ENCODE measurements at regions not wholly inside any gene's neighbourhood (a gene's known extent, or its start where the extent isn't known, plus 50 kb on each side); places are given as distances from the start of the nearest gene placed in this dataset.

DNA sequence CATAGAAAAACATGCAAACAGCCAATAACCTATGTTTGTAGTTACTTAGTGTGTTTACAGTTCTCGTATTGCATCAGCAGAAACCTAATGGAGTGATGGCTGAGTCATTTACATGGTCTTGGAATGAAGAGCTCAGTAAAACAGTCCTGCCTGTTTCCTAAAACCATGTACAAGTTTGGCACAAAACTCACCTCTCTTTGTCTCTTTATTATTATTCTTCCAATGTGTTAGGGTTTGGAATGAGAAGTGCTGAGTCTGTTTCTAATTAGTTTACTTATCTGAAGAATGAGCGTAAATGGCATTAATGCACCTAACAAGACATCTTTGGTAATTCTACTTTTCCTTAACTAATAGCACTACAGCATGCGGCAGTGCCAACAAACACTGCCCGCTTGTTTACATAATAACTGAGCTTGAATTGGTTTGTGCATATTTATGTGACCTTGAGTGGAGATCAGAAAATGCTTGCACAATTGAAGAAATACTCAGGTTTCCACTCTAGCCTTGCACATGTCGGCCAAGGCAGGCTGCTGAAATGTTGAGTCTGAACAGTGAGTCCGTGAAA, 385.4 kb upstream of the SEMA6D start:
- 80% methylated on average over 1 of the region's 6 CpGs for WGBS (ENCODE audit: insufficient coverage)
- Mint-ChIP-seq H3K9me3 (ENCODE audit: insufficient read depth) (peaks cover 2% of the 10 kb centered on the region), H3K27me3 (no peaks in the 10 kb centered on the region), H3K27ac (no peak overlapping the region), H3K4me1 (no peaks in the 10 kb centered on the region), H3K4me3 (no peak overlapping the region)
- Histone ChIP-seq H4K20me1 (ENCODE audit: control insufficient read depth, insufficient read depth, low read length, poor library complexity, severe bottlenecking) (no peaks in the 10 kb centered on the region), H3K27ac (ENCODE audit: low read length in 2 of 2) (no peak overlapping the region), H3K9ac (ENCODE audit: low read length) (no peak overlapping the region), H3K4me3 (ENCODE audit: control extremely low read depth in 1 of 5, extremely low read depth in 1 of 5, insufficient read depth in 1 of 5, low read depth in 2 of 5, low read length in 4 of 5) (no peak overlapping the region), H3K9me3 (ENCODE audit: control extremely low read depth in 1 of 3, control insufficient read depth in 2 of 3, insufficient read depth in 1 of 3, low read length in 2 of 3) (no peaks in the 10 kb centered on the region), H2AFZ (ENCODE audit: insufficient read depth, low read depth, low read length, poor library complexity, severe bottlenecking) (no peak overlapping the region), H3K79me2 (ENCODE audit: control insufficient read depth, insufficient read depth, low read length) (no peaks in the 10 kb centered on the region), H3K4me1 (ENCODE audit: control insufficient read depth in 2 of 2, insufficient read depth in 2 of 2, low read length in 2 of 2) (no peaks in the 10 kb centered on the region), H3K36me3 (replicated peaks in 1 of 2; ENCODE audit: control extremely low read depth in 1 of 2, control insufficient read depth in 1 of 2, extremely low read depth in 1 of 2, insufficient read depth in 2 of 2, low read length in 1 of 2) (no peaks in the 10 kb centered on the region), H3K4me2 (replicated peaks; ENCODE audit: low read depth, low read length, poor library complexity, severe bottlenecking) (no peak overlapping the region), H3K27me3 (replicated peaks in 1 of 4; ENCODE audit: control extremely low read depth in 1 of 4, control insufficient read depth in 3 of 4, insufficient read depth in 4 of 4, low read length in 3 of 4) (no peaks in the 10 kb centered on the region)
- ChIA-PET POLR2A (no interaction called here), CTCF (no interaction called here)
- intact Hi-C loops (cut with micrococcal nuclease), result no loop called here
- no peak for DNase-seq
- TF ChIP-seq, protein P1, sequence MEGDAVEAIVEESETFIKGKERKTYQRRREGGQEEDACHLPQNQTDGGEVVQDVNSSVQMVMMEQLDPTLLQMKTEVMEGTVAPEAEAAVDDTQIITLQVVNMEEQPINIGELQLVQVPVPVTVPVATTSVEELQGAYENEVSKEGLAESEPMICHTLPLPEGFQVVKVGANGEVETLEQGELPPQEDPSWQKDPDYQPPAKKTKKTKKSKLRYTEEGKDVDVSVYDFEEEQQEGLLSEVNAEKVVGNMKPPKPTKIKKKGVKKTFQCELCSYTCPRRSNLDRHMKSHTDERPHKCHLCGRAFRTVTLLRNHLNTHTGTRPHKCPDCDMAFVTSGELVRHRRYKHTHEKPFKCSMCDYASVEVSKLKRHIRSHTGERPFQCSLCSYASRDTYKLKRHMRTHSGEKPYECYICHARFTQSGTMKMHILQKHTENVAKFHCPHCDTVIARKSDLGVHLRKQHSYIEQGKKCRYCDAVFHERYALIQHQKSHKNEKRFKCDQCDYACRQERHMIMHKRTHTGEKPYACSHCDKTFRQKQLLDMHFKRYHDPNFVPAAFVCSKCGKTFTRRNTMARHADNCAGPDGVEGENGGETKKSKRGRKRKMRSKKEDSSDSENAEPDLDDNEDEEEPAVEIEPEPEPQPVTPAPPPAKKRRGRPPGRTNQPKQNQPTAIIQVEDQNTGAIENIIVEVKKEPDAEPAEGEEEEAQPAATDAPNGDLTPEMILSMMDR (IDR thresholded peaks at IDR 0.05), result no peak
- no peak for TF ChIP-seq EZH2 (IDR thresholded peaks at IDR 0.05; ENCODE audit: borderline replicate concordance, insufficient read depth, low read depth, low read length, poor library complexity, severe bottlenecking)
- no peak for ATAC-seq (ENCODE audit: low read depth)

DNA sequence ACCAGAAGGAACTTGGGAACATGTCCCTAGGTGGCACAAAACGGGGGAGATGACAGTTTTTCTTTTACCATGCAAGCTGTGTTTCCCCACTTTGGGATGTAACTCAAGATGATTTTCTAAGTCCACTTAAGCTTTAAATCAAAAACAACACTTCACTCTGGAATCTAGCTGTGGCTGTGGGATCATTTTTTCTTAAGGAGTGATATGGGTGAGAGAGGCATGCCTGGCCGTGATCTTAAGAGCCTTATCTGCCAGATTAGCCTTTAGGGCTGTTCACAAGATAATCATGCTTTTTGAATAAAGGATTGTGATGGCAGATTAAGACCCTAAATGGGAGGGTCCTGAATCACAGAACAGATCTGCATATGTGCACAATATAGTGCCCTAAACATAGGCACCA, 384.8 kb upstream of the SEMA6D start:
- H3K27me3 Mint-ChIP-seq, result no peaks in the 10 kb centered on the region
- no peaks in the 10 kb centered on the region for H3K4me1 Mint-ChIP-seq
- intact Hi-C loops (cut with micrococcal nuclease), result no loop called here
- ChIA-PET CTCF (no interaction called here), POLR2A (no interaction called here)
- TF ChIP-seq, protein P1 (IDR thresholded peaks at IDR 0.05), result no peak
- no peak for TF ChIP-seq EZH2 (IDR thresholded peaks at IDR 0.05; ENCODE audit: borderline replicate concordance, insufficient read depth, low read depth, low read length, poor library complexity, severe bottlenecking)
- no peak for ATAC-seq (ENCODE audit: low read depth)
- no peak overlapping the region for H3K4me2 ChIP-seq (replicated peaks; ENCODE audit: low read depth, low read length, poor library complexity, severe bottlenecking)
- no peaks in the 10 kb centered on the region for H3K27me3 ChIP-seq (replicated peaks in 1 of 4; ENCODE audit: control extremely low read depth in 1 of 4, control insufficient read depth in 3 of 4, insufficient read depth in 4 of 4, low read length in 3 of 4)
- no peak overlapping the region for H3K27ac ChIP-seq (ENCODE audit: low read length in 2 of 2)
- no peaks in the 10 kb centered on the region for H3K9me3 ChIP-seq (ENCODE audit: control extremely low read depth in 1 of 3, control insufficient read depth in 2 of 3, insufficient read depth in 1 of 3, low read length in 2 of 3)
- peaks cover 2% of the 10 kb centered on the region for H3K9me3 Mint-ChIP-seq (ENCODE audit: insufficient read depth)
- DNase-seq, result no peak
- H4K20me1 ChIP-seq (ENCODE audit: control insufficient read depth, insufficient read depth, low read length, poor library complexity, severe bottlenecking), result no peaks in the 10 kb centered on the region
- no peak overlapping the region for H2AFZ ChIP-seq (ENCODE audit: insufficient read depth, low read depth, low read length, poor library complexity, severe bottlenecking)
- 100% methylated on average over 1 of the region's 2 CpGs for WGBS (ENCODE audit: insufficient coverage)
- no peaks in the 10 kb centered on the region for H3K79me2 ChIP-seq (ENCODE audit: control insufficient read depth, insufficient read depth, low read length)
- no peak overlapping the region for H3K4me3 Mint-ChIP-seq
- no peaks in the 10 kb centered on the region for H3K4me1 ChIP-seq (ENCODE audit: control insufficient read depth in 2 of 2, insufficient read depth in 2 of 2, low read length in 2 of 2)
- H3K27ac Mint-ChIP-seq, result no peak overlapping the region
- H3K9ac ChIP-seq (ENCODE audit: low read length), result no peak overlapping the region
- H3K36me3 ChIP-seq (replicated peaks in 1 of 2; ENCODE audit: control extremely low read depth in 1 of 2, control insufficient read depth in 1 of 2, extremely low read depth in 1 of 2, insufficient read depth in 2 of 2, low read length in 1 of 2), result no peaks in the 10 kb centered on the region
- H3K4me3 ChIP-seq (ENCODE audit: control extremely low read depth in 1 of 5, extremely low read depth in 1 of 5, insufficient read depth in 1 of 5, low read depth in 2 of 5, low read length in 4 of 5), result no peak overlapping the region

Measured in B cell (primary cell).